Neural cell (in vitro differentiated cells): ENCODE measurements at regions not wholly inside any gene's neighbourhood (a gene's known extent, or its start where the extent isn't known, plus 50 kb on each side); places are given as distances from the start of the nearest gene placed in this dataset.

Experiments
- H2AFZ ChIP-seq: fragments of 200-600, 300-800 bp; sonication (generic), shearing (Covaris generic); 2 replicates; pipeline ENCODE4 v1.6.0; 2014; ENCODE audit warnings: low read depth, mild to moderate bottlenecking, antibody characterized with exemption, low read length, moderate library complexity
- H3F3A ChIP-seq: fragments of 200-600 bp; shearing (Covaris generic); 2 replicates; pipeline ENCODE4 v1.6.1; 2016; ENCODE audit warnings: mild to moderate bottlenecking, moderate library complexity, mixed read lengths, antibody characterized with exemption, low read length; ENCODE audit not compliant: insufficient read depth, poor library complexity, severe bottlenecking
- H3K27ac ChIP-seq: fragments of 200-600, 300-800 bp; sonication (generic), shearing (Covaris generic); 2 replicates; pipeline ENCODE4 v1.5.1; 2014; ENCODE audit warnings: mild to moderate bottlenecking, low read length, moderate library complexity
- H3K27me3 ChIP-seq: fragments of 300-800, 200-600 bp; sonication (generic), shearing (Covaris generic); 2 replicates; pipeline ENCODE4 v1.6.0; 2014; ENCODE audit warnings: mild to moderate bottlenecking, low read depth, low read length, moderate library complexity; ENCODE audit not compliant: insufficient read depth
- H3K36me3 ChIP-seq: fragments of 300-800, 200-600 bp; sonication (generic), shearing (Covaris generic); 2 replicates; pipeline ENCODE4 v1.5.1; 2014; ENCODE audit warnings: mild to moderate bottlenecking, antibody characterized with exemption, low read length, moderate library complexity; ENCODE audit not compliant: insufficient read depth
- H3K4me2 ChIP-seq: fragments of 300-800, 200-600 bp; sonication (generic), shearing (Covaris generic); 2 replicates; pipeline ENCODE4 v1.6.0; 2014; ENCODE audit warnings: mild to moderate bottlenecking, low read length
- H3K4me3 ChIP-seq: fragments of 300-800, 200-600 bp; sonication (generic), shearing (Covaris generic); 2 replicates; pipeline ENCODE4 v1.5.1; 2014; ENCODE audit warnings: mild to moderate bottlenecking, low read length, moderate library complexity
- H3K79me2 ChIP-seq: fragments of 200-600 bp; shearing (Covaris generic); replicated peaks from 2 replicates; pipeline ENCODE4 v1.6.0; 2014; ENCODE audit warnings: mild to moderate bottlenecking, low read length, moderate library complexity; ENCODE audit not compliant: insufficient read depth
- H3K9ac ChIP-seq: fragments of 300-800, 200-600 bp; sonication (generic), shearing (Covaris generic); 2 replicates; pipeline ENCODE4 v1.6.1; 2016; ENCODE audit warnings: mild to moderate bottlenecking, low read length, mixed read lengths
- H3K9me2 ChIP-seq: fragments of 200-600 bp; shearing (Covaris generic); 2 replicates; pipeline ENCODE4 v1.6.1; 2016; ENCODE audit warnings: mild to moderate bottlenecking, low read length, mixed read lengths; ENCODE audit not compliant: insufficient read depth
- H3K9me3 ChIP-seq: fragments of 200-600, 300-800 bp; sonication (generic), shearing (Covaris generic); 2 replicates; pipeline ENCODE4 v1.6.1; 2016; ENCODE audit warnings: mild to moderate bottlenecking, mixed run types, low read length, moderate library complexity, mixed read lengths
- H4K20me1 ChIP-seq: fragments of 200-600 bp; shearing (Covaris generic); 2 replicates; pipeline ENCODE4 v1.6.1; 2016; ENCODE audit warnings: mild to moderate bottlenecking, mixed run types; ENCODE audit not compliant: insufficient read depth
- EP300 ChIP-seq: fragments of 450-650 bp; conservative IDR thresholded peaks from 2 replicates; pipeline ENCODE4 v1.6.1; 2014; ENCODE audit warnings: antibody characterized with exemption, mild to moderate bottlenecking, moderate library complexity; ENCODE audit not compliant: poor library complexity, severe bottlenecking
- EZH2 ChIP-seq: fragments of 200-600, 300-800 bp; shearing (Covaris generic), sonication (generic); IDR thresholded peaks from 2 replicates; pipeline ENCODE4 v1.6.1; 2014; ENCODE audit warnings: antibody characterized with exemption, low read length, borderline replicate concordance, mild to moderate bottlenecking; ENCODE audit not compliant: insufficient read depth, poor library complexity, severe bottlenecking
- MXI1 ChIP-seq: fragments of 450-650 bp; conservative IDR thresholded peaks from 2 replicates; pipeline ENCODE4 v1.6.1; 2014; ENCODE audit warnings: antibody characterized with exemption, mild to moderate bottlenecking; ENCODE audit not compliant: poor library complexity, severe bottlenecking
- POLR2AphosphoS5 ChIP-seq: IDR thresholded peaks from 2 replicates; pipeline ENCODE4 v1.6.1; 2012
- RAD21 ChIP-seq: fragments of 450-650 bp; conservative IDR thresholded peaks from 2 replicates; pipeline ENCODE4 v1.6.1; 2014; ENCODE audit warnings: antibody characterized with exemption, mild to moderate bottlenecking, moderate library complexity
- SMC3 ChIP-seq: fragments of 450-650 bp; conservative IDR thresholded peaks from 2 replicates; pipeline ENCODE4 v1.6.1; 2014; ENCODE audit warnings: antibody characterized with exemption, mild to moderate bottlenecking, moderate library complexity; ENCODE audit not compliant: poor library complexity
- TAF1 ChIP-seq: IDR thresholded peaks from 2 replicates; pipeline ENCODE4 v1.6.1; 2012; ENCODE audit warnings: low read depth
- TF ChIP-seq, protein P1 (sequence below): fragments of 450-650 bp; IDR thresholded peaks from 2 replicates; pipeline ENCODE4 v1.5.1; 2014; ENCODE audit warnings: antibody characterized with exemption, mild to moderate bottlenecking, moderate library complexity; ENCODE audit not compliant: poor library complexity, severe bottlenecking
- TF ChIP-seq, protein P2 (sequence below): IDR thresholded peaks from 2 replicates; pipeline ENCODE4 v1.6.1; 2012; ENCODE audit warnings: borderline replicate concordance

DNA sequence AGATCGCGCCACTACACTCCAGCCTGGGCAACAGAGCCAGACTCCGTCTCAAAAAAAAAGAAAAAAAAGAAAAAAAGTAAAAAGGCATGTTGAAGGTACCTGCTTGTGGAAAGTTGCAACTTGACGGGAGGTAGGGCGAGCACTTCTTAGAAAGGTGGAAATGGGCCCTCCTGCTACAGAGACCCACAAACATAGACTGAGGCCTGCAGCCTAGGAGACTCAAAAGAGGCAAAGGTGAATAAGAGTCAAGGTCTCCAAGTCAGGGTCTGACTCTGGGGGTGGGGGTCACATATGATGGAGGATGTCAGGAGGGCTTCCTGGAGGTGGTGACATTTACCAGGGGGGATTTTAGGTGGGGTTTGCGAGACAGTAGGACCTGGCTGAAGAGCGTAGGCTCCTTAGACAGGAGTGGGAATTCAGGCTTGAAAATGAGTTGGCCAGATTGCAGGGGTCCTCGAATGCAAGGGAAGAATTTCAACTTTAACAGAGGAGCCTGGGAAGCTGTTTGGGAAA, 303.0 kb downstream of the SEC14L1 start:
- Histone ChIP-seq H3F3A (no peaks in the 10 kb centered on the region), H3K4me3 (no peak overlapping the region), H3K9me2 (no peaks in the 10 kb centered on the region), H3K9ac (no peak overlapping the region), H2AFZ (no peak overlapping the region), H3K27ac (no peak overlapping the region), H3K4me2 (no peak overlapping the region), H3K9me3 (no peaks in the 10 kb centered on the region), H3K36me3 (peaks cover 5% of the 10 kb centered on the region), H3K79me2 (peaks cover 4% of the 10 kb centered on the region), H4K20me1 (no peaks in the 10 kb centered on the region), H3K27me3 (no peaks in the 10 kb centered on the region)
- TF ChIP-seq, protein P1, sequence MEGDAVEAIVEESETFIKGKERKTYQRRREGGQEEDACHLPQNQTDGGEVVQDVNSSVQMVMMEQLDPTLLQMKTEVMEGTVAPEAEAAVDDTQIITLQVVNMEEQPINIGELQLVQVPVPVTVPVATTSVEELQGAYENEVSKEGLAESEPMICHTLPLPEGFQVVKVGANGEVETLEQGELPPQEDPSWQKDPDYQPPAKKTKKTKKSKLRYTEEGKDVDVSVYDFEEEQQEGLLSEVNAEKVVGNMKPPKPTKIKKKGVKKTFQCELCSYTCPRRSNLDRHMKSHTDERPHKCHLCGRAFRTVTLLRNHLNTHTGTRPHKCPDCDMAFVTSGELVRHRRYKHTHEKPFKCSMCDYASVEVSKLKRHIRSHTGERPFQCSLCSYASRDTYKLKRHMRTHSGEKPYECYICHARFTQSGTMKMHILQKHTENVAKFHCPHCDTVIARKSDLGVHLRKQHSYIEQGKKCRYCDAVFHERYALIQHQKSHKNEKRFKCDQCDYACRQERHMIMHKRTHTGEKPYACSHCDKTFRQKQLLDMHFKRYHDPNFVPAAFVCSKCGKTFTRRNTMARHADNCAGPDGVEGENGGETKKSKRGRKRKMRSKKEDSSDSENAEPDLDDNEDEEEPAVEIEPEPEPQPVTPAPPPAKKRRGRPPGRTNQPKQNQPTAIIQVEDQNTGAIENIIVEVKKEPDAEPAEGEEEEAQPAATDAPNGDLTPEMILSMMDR: no peak
- no peak for TF ChIP-seq EP300
- no peak for TF ChIP-seq SMC3
- TF ChIP-seq EZH2: no peak
- TF ChIP-seq RAD21: no peak
- no peak for TF ChIP-seq MXI1
- TF ChIP-seq, protein P2, sequence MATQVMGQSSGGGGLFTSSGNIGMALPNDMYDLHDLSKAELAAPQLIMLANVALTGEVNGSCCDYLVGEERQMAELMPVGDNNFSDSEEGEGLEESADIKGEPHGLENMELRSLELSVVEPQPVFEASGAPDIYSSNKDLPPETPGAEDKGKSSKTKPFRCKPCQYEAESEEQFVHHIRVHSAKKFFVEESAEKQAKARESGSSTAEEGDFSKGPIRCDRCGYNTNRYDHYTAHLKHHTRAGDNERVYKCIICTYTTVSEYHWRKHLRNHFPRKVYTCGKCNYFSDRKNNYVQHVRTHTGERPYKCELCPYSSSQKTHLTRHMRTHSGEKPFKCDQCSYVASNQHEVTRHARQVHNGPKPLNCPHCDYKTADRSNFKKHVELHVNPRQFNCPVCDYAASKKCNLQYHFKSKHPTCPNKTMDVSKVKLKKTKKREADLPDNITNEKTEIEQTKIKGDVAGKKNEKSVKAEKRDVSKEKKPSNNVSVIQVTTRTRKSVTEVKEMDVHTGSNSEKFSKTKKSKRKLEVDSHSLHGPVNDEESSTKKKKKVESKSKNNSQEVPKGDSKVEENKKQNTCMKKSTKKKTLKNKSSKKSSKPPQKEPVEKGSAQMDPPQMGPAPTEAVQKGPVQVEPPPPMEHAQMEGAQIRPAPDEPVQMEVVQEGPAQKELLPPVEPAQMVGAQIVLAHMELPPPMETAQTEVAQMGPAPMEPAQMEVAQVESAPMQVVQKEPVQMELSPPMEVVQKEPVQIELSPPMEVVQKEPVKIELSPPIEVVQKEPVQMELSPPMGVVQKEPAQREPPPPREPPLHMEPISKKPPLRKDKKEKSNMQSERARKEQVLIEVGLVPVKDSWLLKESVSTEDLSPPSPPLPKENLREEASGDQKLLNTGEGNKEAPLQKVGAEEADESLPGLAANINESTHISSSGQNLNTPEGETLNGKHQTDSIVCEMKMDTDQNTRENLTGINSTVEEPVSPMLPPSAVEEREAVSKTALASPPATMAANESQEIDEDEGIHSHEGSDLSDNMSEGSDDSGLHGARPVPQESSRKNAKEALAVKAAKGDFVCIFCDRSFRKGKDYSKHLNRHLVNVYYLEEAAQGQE: no peak

DNA sequence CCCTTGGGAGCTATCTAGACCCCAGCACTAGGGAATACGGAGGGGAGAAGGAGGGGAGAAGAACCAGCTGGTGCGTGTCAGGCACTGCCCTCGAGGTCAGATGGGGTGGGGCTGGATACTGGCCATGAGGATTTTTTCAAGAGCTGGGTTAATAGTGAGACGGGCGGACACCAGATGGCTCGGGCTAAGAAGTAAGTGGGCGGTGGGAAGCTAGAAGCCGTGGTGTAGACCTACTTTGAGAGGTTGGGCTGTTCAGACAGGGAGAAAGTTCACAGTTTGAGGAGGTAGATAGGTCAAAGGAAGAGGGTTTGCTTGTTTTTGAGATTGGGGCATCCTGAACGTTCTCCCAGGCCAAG, 303.8 kb downstream of the SEC14L1 start:
- Histone ChIP-seq H3K4me3 (no peak overlapping the region), H3K4me2 (no peak overlapping the region), H3K79me2 (peaks cover 9% of the 10 kb centered on the region), H3K9me3 (no peaks in the 10 kb centered on the region), H3K27ac (no peak overlapping the region), H3K27me3 (no peaks in the 10 kb centered on the region), H3K9me2 (no peaks in the 10 kb centered on the region), H3F3A (no peaks in the 10 kb centered on the region), H4K20me1 (no peaks in the 10 kb centered on the region), H2AFZ (no peak overlapping the region), H3K9ac (no peak overlapping the region), H3K36me3 (peaks cover 5% of the 10 kb centered on the region)
- TF ChIP-seq, protein P1: no peak
- TF ChIP-seq RAD21 (no peak), EP300 (no peak), MXI1 (no peak), POLR2AphosphoS5 (no peak), EZH2 (no peak), TAF1 (no peak), SMC3 (no peak)
- TF ChIP-seq, protein P2: no peak
